Effector memory CD8-positive, alpha-beta T cell (primary cell): ENCODE measurements at regions not wholly inside any gene's neighbourhood (a gene's known extent, or its start where the extent isn't known, plus 50 kb on each side); places are given as distances from the start of the nearest gene placed in this dataset.

ENCODE experiments used
- ATAC-seq: fragments of 150-1000 bp; cut with Tn5 transposase; replicated peaks from 2 replicates; pipeline ENCODE4 v1.10.0; 2021; ENCODE audit warnings: mild to moderate bottlenecking, moderate library complexity
- DNase-seq, 3 experiments: peaks; one replicate each; pipeline ENCODE4 v3.0.0; 2021
- H3K27ac Mint-ChIP-seq, 2 donors: one replicate each; pipeline ENCODE4 v1.8.0; 2022; ENCODE audit warnings: mild to moderate bottlenecking in 2 of 2, mixed read lengths in 2 of 2, moderate library complexity in 2 of 2
- H3K27me3 Mint-ChIP-seq, 2 donors: one replicate each; pipeline ENCODE4 v1.8.0; 2022; ENCODE audit warnings: mixed read lengths in 2 of 2
- H3K36me3 Mint-ChIP-seq: one replicate; pipeline ENCODE4 v1.8.0; 2022; ENCODE audit warnings: mild to moderate bottlenecking, moderate library complexity, mixed read lengths; ENCODE audit not compliant: insufficient read depth
- H3K4me1 Mint-ChIP-seq, 2 donors: one replicate each; pipeline ENCODE4 v1.8.0; 2022; ENCODE audit warnings: low read depth in 2 of 2, mixed read lengths in 2 of 2
- H3K4me3 Mint-ChIP-seq, 2 donors: one replicate each; pipeline ENCODE4 v1.8.0; 2022; ENCODE audit warnings: mild to moderate bottlenecking in 2 of 2, mixed read lengths in 2 of 2, moderate library complexity in 2 of 2
- H3K9me3 Mint-ChIP-seq, 2 donors: one replicate each; pipeline ENCODE4 v1.8.0; 2022; ENCODE audit warnings: mixed read lengths in 2 of 2

GRCh38 chrX:6748595-6748994 is 213.7 kb upstream of the VCX3A start:
- H3K36me3 Mint-ChIP-seq = no peaks in the 10 kb centered on the region
- DNase-seq = no peak
- no peak overlapping the region for H3K4me3 Mint-ChIP-seq
- peaks cover 0 to 4% of the 10 kb centered on the region in 2 donors for H3K9me3 Mint-ChIP-seq
- no peak for ATAC-seq
- H3K27ac Mint-ChIP-seq = no peak overlapping the region
- H3K27me3 Mint-ChIP-seq = no peaks in the 10 kb centered on the region
- no peaks in the 10 kb centered on the region for H3K4me1 Mint-ChIP-seq

- Mint-ChIP-seq H3K36me3 (no peaks in the 10 kb centered on the region), H3K9me3 (peaks cover 0 to 3% of the 10 kb centered on the region in 2 donors), H3K4me1 (peaks cover 0 to 2% of the 10 kb centered on the region in 2 donors), H3K27me3 (no peaks in the 10 kb centered on the region), H3K4me3 (no peak overlapping the region), H3K27ac (no peak overlapping the region)
- ATAC-seq (peak; percentile 17), DNase-seq (no peak)
Observed at GRCh38 chrX:6738518-6739470, 203.9 kb upstream of the VCX3A start.

- DNase-seq (no peak), ATAC-seq (no peak)
- no peaks in the 10 kb centered on the region for H3K36me3 Mint-ChIP-seq
- H3K27me3 Mint-ChIP-seq = no peaks in the 10 kb centered on the region
- H3K9me3 Mint-ChIP-seq = peaks cover 0 to 6% of the 10 kb centered on the region in 2 donors
- no peak overlapping the region for H3K27ac Mint-ChIP-seq
- H3K4me1 Mint-ChIP-seq = peaks cover 0 to 3% of the 10 kb centered on the region in 2 donors
- no peak overlapping the region for H3K4me3 Mint-ChIP-seq
Observed at GRCh38 chrX:6734844-6735634, 200.1 kb upstream of the VCX3A start.

- no peaks in the 10 kb centered on the region for H3K36me3 Mint-ChIP-seq
- H3K4me3 Mint-ChIP-seq = no peak overlapping the region
- H3K9me3 Mint-ChIP-seq = peaks cover 0 to 6% of the 10 kb centered on the region in 2 donors
- no peak for DNase-seq
- H3K27me3 Mint-ChIP-seq = no peaks in the 10 kb centered on the region
- no peak for ATAC-seq
- no peak overlapping the region for H3K27ac Mint-ChIP-seq
- H3K4me1 Mint-ChIP-seq = peaks cover 0 to 1% of the 10 kb centered on the region in 2 donors
Observed at GRCh38 chrX:6732101-6732500, 197.2 kb upstream of the VCX3A start.

GRCh38 chrX:6729626-6730025 is 194.7 kb upstream of the VCX3A start:
- no peak for DNase-seq
- no peak for ATAC-seq
- Mint-ChIP-seq H3K4me1 (peaks cover 0 to 1% of the 10 kb centered on the region in 2 donors), H3K27ac (no peak overlapping the region), H3K4me3 (no peak overlapping the region), H3K27me3 (no peaks in the 10 kb centered on the region), H3K36me3 (no peaks in the 10 kb centered on the region), H3K9me3 (peaks cover 0 to 6% of the 10 kb centered on the region in 2 donors)

- H3K4me3 Mint-ChIP-seq = no peak overlapping the region
- H3K27me3 Mint-ChIP-seq = no peaks in the 10 kb centered on the region
- no peak for ATAC-seq
- DNase-seq = no peak
- no peaks in the 10 kb centered on the region for H3K36me3 Mint-ChIP-seq
- H3K27ac Mint-ChIP-seq = no peak overlapping the region
- no peaks in the 10 kb centered on the region for H3K9me3 Mint-ChIP-seq
- H3K4me1 Mint-ChIP-seq = no peaks in the 10 kb centered on the region
Observed at GRCh38 chrX:6718766-6719165, 183.8 kb upstream of the VCX3A start.

GRCh38 chrX:6708676-6709380 is 173.9 kb upstream of the VCX3A start:
- H3K27ac Mint-ChIP-seq = no peak overlapping the region
- no peaks in the 10 kb centered on the region for H3K27me3 Mint-ChIP-seq
- ATAC-seq (no peak), DNase-seq (no peak)
- H3K9me3 Mint-ChIP-seq = no peaks in the 10 kb centered on the region
- H3K4me1 Mint-ChIP-seq = no peaks in the 10 kb centered on the region
- no peaks in the 10 kb centered on the region for H3K36me3 Mint-ChIP-seq
- no peak overlapping the region for H3K4me3 Mint-ChIP-seq

GRCh38 chrX:6708041-6708440 is 173.1 kb upstream of the VCX3A start:
- ATAC-seq = no peak
- Mint-ChIP-seq H3K4me1 (no peaks in the 10 kb centered on the region), H3K9me3 (no peaks in the 10 kb centered on the region), H3K27ac (no peak overlapping the region), H3K27me3 (no peaks in the 10 kb centered on the region), H3K4me3 (no peak overlapping the region), H3K36me3 (no peaks in the 10 kb centered on the region)
- DNase-seq = no peak

- DNase-seq = no peak
- Mint-ChIP-seq H3K36me3 (no peaks in the 10 kb centered on the region), H3K9me3 (no peaks in the 10 kb centered on the region), H3K4me1 (no peaks in the 10 kb centered on the region), H3K27ac (no peak overlapping the region), H3K27me3 (no peaks in the 10 kb centered on the region), H3K4me3 (no peak overlapping the region)
- no peak for ATAC-seq
Observed at GRCh38 chrX:6707497-6707896, 172.6 kb upstream of the VCX3A start.

- Mint-ChIP-seq H3K4me1 (no peaks in the 10 kb centered on the region), H3K36me3 (no peaks in the 10 kb centered on the region), H3K27me3 (no peaks in the 10 kb centered on the region), H3K4me3 (no peak overlapping the region), H3K9me3 (no peaks in the 10 kb centered on the region), H3K27ac (no peak overlapping the region)
- ATAC-seq (no peak), DNase-seq (no peak)
Observed at GRCh38 chrX:6701085-6701484, 166.2 kb upstream of the VCX3A start.

GRCh38 chrX:6695717-6696116 is 160.8 kb upstream of the VCX3A start:
- no peak overlapping the region for H3K4me3 Mint-ChIP-seq
- H3K4me1 Mint-ChIP-seq = no peaks in the 10 kb centered on the region
- no peaks in the 10 kb centered on the region for H3K36me3 Mint-ChIP-seq
- peaks cover 0 to 2% of the 10 kb centered on the region in 2 donors for H3K9me3 Mint-ChIP-seq
- H3K27ac Mint-ChIP-seq = no peak overlapping the region
- ATAC-seq (no peak), DNase-seq (no peak)
- H3K27me3 Mint-ChIP-seq = no peaks in the 10 kb centered on the region

GRCh38 chrX:6694977-6695376 is 160.1 kb upstream of the VCX3A start:
- Mint-ChIP-seq H3K4me3 (no peak overlapping the region), H3K4me1 (no peaks in the 10 kb centered on the region), H3K9me3 (peaks cover 0 to 2% of the 10 kb centered on the region in 2 donors), H3K36me3 (no peaks in the 10 kb centered on the region), H3K27ac (no peak overlapping the region), H3K27me3 (no peaks in the 10 kb centered on the region)
- ATAC-seq = no peak
- DNase-seq = no peak

- Mint-ChIP-seq H3K4me3 (no peak overlapping the region), H3K27me3 (no peaks in the 10 kb centered on the region), H3K4me1 (no peaks in the 10 kb centered on the region), H3K27ac (no peak overlapping the region), H3K36me3 (no peaks in the 10 kb centered on the region), H3K9me3 (peaks cover 0 to 2% of the 10 kb centered on the region in 2 donors)
- no peak for ATAC-seq
- no peak for DNase-seq
Observed at GRCh38 chrX:6694221-6694620, 159.3 kb upstream of the VCX3A start.
